CD14-positive monocyte (primary cell): ENCODE measurements at regions not wholly inside any gene's neighbourhood (a gene's known extent, or its start where the extent isn't known, plus 50 kb on each side); places are given as distances from the start of the nearest gene placed in this dataset.

Experiments
- DNase-seq, 3 donors: peaks; one replicate each; pipeline ENCODE4 v3.0.0-alpha.2; 2011 to 2022
- H2AFZ ChIP-seq: 2 replicates; pipeline ENCODE4 v1.6.0; 2012; ENCODE audit warnings: mild to moderate bottlenecking, low read depth, low read length, inconsistent platforms; ENCODE audit not compliant: insufficient read depth, poor library complexity, severe bottlenecking
- H3K27ac ChIP-seq, 2 donors: 1 replicate in 1 of 2; 2 replicates in 1 of 2; pipeline ENCODE4 v1.5.1; 2012 to 2013; ENCODE audit warnings: low read length in 2 of 2, control low read depth in 1 of 2, inconsistent platforms in 1 of 2, low read depth in 1 of 2, mild to moderate bottlenecking in 1 of 2
- H3K27me3 ChIP-seq, 2 donors: one replicate each; pipeline versions ENCODE4 v1.6.0 to v1.6.1; 2011 to 2013; ENCODE audit warnings: low read length in 2 of 2; ENCODE audit not compliant: control insufficient read depth in 2 of 2, insufficient read depth in 2 of 2
- H3K36me3 ChIP-seq, 2 donors: replicated peaks in 1 of 2; 1 replicate in 1 of 2; 2 replicates in 1 of 2; pipeline versions ENCODE4 v1.5.1 to v1.6.1; 2012 to 2013; ENCODE audit warnings: low read length in 2 of 2, control low read depth in 1 of 2, inconsistent platforms in 1 of 2, mild to moderate bottlenecking in 1 of 2; ENCODE audit not compliant: insufficient read depth in 2 of 2, control insufficient read depth in 1 of 2
- H3K4me1 ChIP-seq, 2 donors: 1 replicate in 1 of 2; 2 replicates in 1 of 2; pipeline versions ENCODE4 v1.5.1 to v1.6.1; 2012 to 2013; ENCODE audit warnings: low read length in 2 of 2, control low read depth in 1 of 2, inconsistent platforms in 1 of 2, mild to moderate bottlenecking in 1 of 2, moderate library complexity in 1 of 2; ENCODE audit not compliant: insufficient read depth in 2 of 2, control insufficient read depth in 1 of 2
- H3K4me2 ChIP-seq: replicated peaks from 2 replicates; pipeline ENCODE3; 2012; ENCODE audit warnings: low read length, moderate library complexity, mild to moderate bottlenecking; ENCODE audit not compliant: poor library complexity, severe bottlenecking; ENCODE audit errors: extremely low read depth
- H3K4me3 ChIP-seq, 3 experiments: fragments of 200-600 bp in 1 of 3; sonication (generic) in 1 of 3; replicated peaks in 1 of 3; 1 replicate in 2 of 3; 2 replicates in 1 of 3; pipeline ENCODE4 v1.5.1; 2011 to 2013; ENCODE audit warnings: low read length in 3 of 3, mild to moderate bottlenecking in 3 of 3, control low read depth in 2 of 3, low read depth in 2 of 3, inconsistent platforms in 1 of 3, moderate library complexity in 1 of 3
- H3K79me2 ChIP-seq: 2 replicates; pipeline ENCODE4 v1.6.0; 2012; ENCODE audit warnings: mild to moderate bottlenecking, control low read depth, inconsistent platforms, low read length, moderate library complexity; ENCODE audit not compliant: insufficient read depth
- H3K9ac ChIP-seq: 2 replicates; pipeline ENCODE4 v1.6.0; 2017; ENCODE audit warnings: low read length, mild to moderate bottlenecking; ENCODE audit not compliant: insufficient read depth, poor library complexity, severe bottlenecking
- H3K9me3 ChIP-seq, 2 donors: replicated peaks in 1 of 2; 1 replicate in 1 of 2; 2 replicates in 1 of 2; pipeline versions ENCODE4 v1.5.1 to v1.6.1; 2012 to 2013; ENCODE audit warnings: low read length in 2 of 2, control low read depth in 1 of 2; ENCODE audit not compliant: control insufficient read depth in 1 of 2, insufficient read depth in 1 of 2
- H4K20me1 ChIP-seq: 2 replicates; pipeline ENCODE4 v1.6.0; 2012; ENCODE audit warnings: mild to moderate bottlenecking, low read length, control low read depth, moderate library complexity; ENCODE audit not compliant: insufficient read depth
- H3K27ac Mint-ChIP-seq, 7 donors: one replicate each; pipeline ENCODE4 v1.8.0; 2020; ENCODE audit warnings: mild to moderate bottlenecking in 7 of 7, mixed read lengths in 7 of 7, moderate library complexity in 6 of 7, inconsistent platforms in 2 of 7
- H3K27me3 Mint-ChIP-seq, 3 donors: one replicate each; pipeline ENCODE4 v1.8.0; 2021 to 2022; ENCODE audit warnings: low read depth in 3 of 3, mild to moderate bottlenecking in 3 of 3, mixed read lengths in 3 of 3, moderate library complexity in 3 of 3, inconsistent platforms in 1 of 3
- H3K36me3 Mint-ChIP-seq, 2 donors: one replicate each; pipeline ENCODE4 v1.8.0; 2020; ENCODE audit warnings: mixed read lengths in 2 of 2, inconsistent platforms in 1 of 2, mild to moderate bottlenecking in 1 of 2
- H3K4me1 Mint-ChIP-seq: one replicate; pipeline ENCODE4 v1.8.0; 2020; ENCODE audit warnings: mild to moderate bottlenecking, mixed read lengths
- H3K4me3 Mint-ChIP-seq, 2 donors: one replicate each; pipeline ENCODE4 v1.8.0; 2020; ENCODE audit warnings: mild to moderate bottlenecking in 2 of 2, mixed read lengths in 2 of 2, moderate library complexity in 1 of 2
- H3K9me3 Mint-ChIP-seq, 7 donors: one replicate each; pipeline ENCODE4 v1.8.0; 2020 to 2022; ENCODE audit warnings: mixed read lengths in 7 of 7, mild to moderate bottlenecking in 6 of 7, moderate library complexity in 6 of 7, inconsistent platforms in 2 of 7
- CTCF ChIP-seq: fragments of 200-600 bp; IDR thresholded peaks from one replicate; pipeline ENCODE4 v1.8.0; 2022; ENCODE audit warnings: antibody characterized with exemption, mild to moderate bottlenecking
- WGBS: methylation state at CpG from one replicate; pipeline ENCODE4 v1.1.5; 2013; ENCODE audit warnings: missing lambda C conversion rate; ENCODE audit not compliant: insufficient coverage; 5-methylcytosine and 5-hydroxymethylcytosine counted together
- intact Hi-C, 2 donors: fragments of 100-400 bp; cut with micrococcal nuclease; formaldehyde crosslinking; loops; one replicate each; pipeline versions ENCODE4 v1.15.0 to v1.15.1; 2023

- H4K20me1 ChIP-seq: no peaks in the 10 kb centered on the region
- no peak overlapping the region for H3K4me3 ChIP-seq
- H3K27ac Mint-ChIP-seq: no peak overlapping the region
- H3K79me2 ChIP-seq: no peaks in the 10 kb centered on the region
- no peak overlapping the region for H3K4me3 Mint-ChIP-seq
- H3K9me3 ChIP-seq: no peaks in the 10 kb centered on the region
- peaks cover 3% of the 10 kb centered on the region for H3K4me1 Mint-ChIP-seq
- intact Hi-C loops: no loop called here
- H3K4me1 ChIP-seq: no peaks in the 10 kb centered on the region
- H3K9ac ChIP-seq: no peak overlapping the region
- WGBS: no CpG with 5 or more reads among the region's 3 CpGs
- no peaks in the 10 kb centered on the region for H3K36me3 Mint-ChIP-seq
- no peak overlapping the region for H3K27ac ChIP-seq
- no peaks in the 10 kb centered on the region for H3K27me3 ChIP-seq
- H3K36me3 ChIP-seq: no peaks in the 10 kb centered on the region
- H3K9me3 Mint-ChIP-seq: no peaks in the 10 kb centered on the region
- no peak for DNase-seq
- H3K27me3 Mint-ChIP-seq: peaks cover 0 to 2% (median 2%) of the 10 kb centered on the region in 3 donors
- TF ChIP-seq CTCF: no peak
- H3K4me2 ChIP-seq: no peak overlapping the region
- no peak overlapping the region for H2AFZ ChIP-seq
These were observed 72.4 kb upstream of the KLHL13 start for GRCh38 chrX:118189000-118189399.

GRCh38 chrX:118189628-118190027, 73.0 kb upstream of the KLHL13 start:
- H3K9ac ChIP-seq: no peak overlapping the region
- no peak overlapping the region for H3K27ac Mint-ChIP-seq
- TF ChIP-seq CTCF: no peak
- H2AFZ ChIP-seq: no peak overlapping the region
- no CpG with 5 or more reads among the region's 3 CpGs for WGBS
- H3K36me3 Mint-ChIP-seq: no peaks in the 10 kb centered on the region
- H3K4me3 ChIP-seq: no peak overlapping the region
- intact Hi-C loops: no loop called here
- H3K9me3 ChIP-seq: no peaks in the 10 kb centered on the region
- H3K4me1 Mint-ChIP-seq: peaks cover 3% of the 10 kb centered on the region
- H3K4me2 ChIP-seq: no peak overlapping the region
- no peaks in the 10 kb centered on the region for H4K20me1 ChIP-seq
- H3K9me3 Mint-ChIP-seq: no peaks in the 10 kb centered on the region
- no peaks in the 10 kb centered on the region for H3K79me2 ChIP-seq
- no peak for DNase-seq
- no peak overlapping the region for H3K27ac ChIP-seq
- H3K36me3 ChIP-seq: no peaks in the 10 kb centered on the region
- H3K4me1 ChIP-seq: no peaks in the 10 kb centered on the region
- no peaks in the 10 kb centered on the region for H3K27me3 ChIP-seq
- no peak overlapping the region for H3K4me3 Mint-ChIP-seq
- peaks cover 0 to 2% (median 2%) of the 10 kb centered on the region in 3 donors for H3K27me3 Mint-ChIP-seq
